ENCODE measurements at regions not wholly inside any gene's neighbourhood (a gene's known extent, or its start where the extent isn't known, plus 50 kb on each side); places are given as distances from the start of the nearest gene placed in this dataset.
"Not testable (repeated sequence)": the region's sequence is repeated elsewhere in the genome, so short reads cannot be mapped to it uniquely, and the experiment has no call there.

- ATAC-seq = no peak
- Mint-ChIP-seq H3K27me3 (no peaks in the 10 kb centered on the region), H3K36me3 (peaks cover 5% of the 10 kb centered on the region)
These were observed 355.6 kb upstream of the IZUMO3 start for GRCh38 chr9:24901319-24901718.

DNA sequence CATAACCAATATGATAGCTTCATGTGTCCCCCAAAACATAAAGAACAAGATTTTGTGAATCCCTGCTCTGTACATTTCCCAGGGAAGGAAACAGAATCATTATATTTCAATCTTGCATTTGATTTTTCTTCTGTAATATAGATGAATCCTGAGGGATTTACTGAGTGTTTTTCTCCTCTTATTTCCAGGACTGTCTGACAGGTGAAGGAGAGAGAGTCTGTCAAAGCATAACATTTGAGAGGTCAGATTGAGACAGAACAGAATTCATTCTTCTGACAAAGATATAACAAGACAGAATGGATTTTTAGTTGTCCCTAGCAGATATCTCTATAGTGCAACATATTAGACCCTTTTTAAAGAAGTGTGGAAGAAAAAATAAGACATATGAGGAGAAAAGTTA is 354.5 kb upstream of the IZUMO3 start:
- DNase-seq (ENCODE audit: low spot score) = no peak
- no peak for ATAC-seq
- no peak overlapping the region for H3K4me3 Mint-ChIP-seq
- no peaks in the 10 kb centered on the region for H3K27me3 Mint-ChIP-seq
- H3K36me3 Mint-ChIP-seq = peaks cover 5% of the 10 kb centered on the region
- no peaks in the 10 kb centered on the region for H3K4me1 Mint-ChIP-seq (ENCODE audit: low read depth in 2 of 2)
- H3K9me3 Mint-ChIP-seq = peaks cover 28% of the 10 kb centered on the region
- H3K27ac Mint-ChIP-seq = no peak overlapping the region

More at GRCh38 chr9:24901319-24901718, 355.6 kb upstream of the IZUMO3 start:
- Mint-ChIP-seq H3K9me3 (peaks cover 26% of the 10 kb centered on the region), H3K27ac (no peak overlapping the region), H3K4me1 (ENCODE audit: low read depth in 2 of 2) (no peaks in the 10 kb centered on the region), H3K4me3 (no peak overlapping the region)
- no peak for DNase-seq (ENCODE audit: low spot score)

DNA sequence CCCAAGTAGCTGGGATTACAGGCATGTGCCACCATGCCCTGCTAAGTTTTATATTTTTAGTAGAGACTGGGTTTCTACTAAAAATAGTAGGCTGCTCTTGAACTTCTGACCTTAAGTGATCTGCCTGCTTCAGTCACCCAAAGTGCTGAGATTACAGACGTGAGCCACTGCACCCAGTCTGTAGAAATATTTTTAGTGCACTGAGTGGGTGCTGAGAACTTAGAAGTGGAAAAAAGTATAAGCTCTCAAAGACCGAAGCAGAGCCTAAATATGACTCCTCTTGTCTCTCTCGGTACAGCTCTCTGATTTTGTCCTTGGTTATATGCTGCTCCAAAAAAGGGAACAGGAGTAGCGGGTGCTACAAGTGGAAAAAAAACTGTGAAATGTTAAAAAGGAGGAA is 353.8 kb upstream of the IZUMO3 start:
- Mint-ChIP-seq H3K4me1 (ENCODE audit: low read depth in 2 of 2) (no peaks in the 10 kb centered on the region), H3K9me3 (peaks cover 28% of the 10 kb centered on the region), H3K36me3 (peaks cover 5% of the 10 kb centered on the region), H3K27me3 (no peaks in the 10 kb centered on the region), H3K27ac (no peak overlapping the region), H3K4me3 (no peak overlapping the region)
- DNase-seq (ENCODE audit: low spot score) (no peak), ATAC-seq (no peak)

DNA sequence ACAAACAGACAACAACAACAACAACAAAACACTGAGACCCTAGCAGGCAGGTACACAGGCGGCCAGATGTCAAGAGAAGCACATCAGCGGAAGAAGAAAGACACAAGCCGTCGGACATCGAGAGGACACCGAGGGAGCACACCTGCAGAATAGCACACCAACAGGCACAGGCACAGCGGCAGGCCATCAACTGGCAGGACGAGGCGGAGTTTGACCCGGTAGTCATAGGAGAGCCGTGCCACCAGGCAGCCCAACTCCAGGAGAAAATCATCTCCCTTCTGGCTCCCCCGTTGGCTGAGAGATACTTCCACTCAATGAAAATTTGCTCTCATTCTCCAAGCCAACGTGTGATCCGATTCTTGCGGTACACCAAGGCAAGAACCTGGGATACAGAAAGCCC is 352.1 kb upstream of the IZUMO3 start:
- H3K4me3 Mint-ChIP-seq = no peak overlapping the region
- peaks cover 7% of the 10 kb centered on the region for H3K36me3 Mint-ChIP-seq
- H3K9me3 Mint-ChIP-seq = peaks cover 29% of the 10 kb centered on the region
- no peaks in the 10 kb centered on the region for H3K27me3 Mint-ChIP-seq
- ATAC-seq (no peak), DNase-seq (ENCODE audit: low spot score) (no peak)
- H3K27ac Mint-ChIP-seq = no peak overlapping the region
- no peaks in the 10 kb centered on the region for H3K4me1 Mint-ChIP-seq (ENCODE audit: low read depth in 2 of 2)

- Mint-ChIP-seq H3K9me3 (peaks cover 18% of the 10 kb centered on the region), H3K27me3 (no peaks in the 10 kb centered on the region), H3K27ac (no peak overlapping the region), H3K36me3 (peaks cover 10% of the 10 kb centered on the region), H3K4me1 (ENCODE audit: low read depth in 2 of 2) (no peaks in the 10 kb centered on the region), H3K4me3 (no peak overlapping the region)
- no peak for DNase-seq (ENCODE audit: low spot score)
- ATAC-seq = no peak
These were observed 335.7 kb upstream of the IZUMO3 start for GRCh38 chr9:24881361-24881760.

- Mint-ChIP-seq H3K27ac (no peak overlapping the region), H3K4me3 (no peak overlapping the region), H3K27me3 (no peaks in the 10 kb centered on the region), H3K36me3 (peaks cover 10% of the 10 kb centered on the region), H3K9me3 (peaks cover 15% of the 10 kb centered on the region), H3K4me1 (ENCODE audit: low read depth in 2 of 2) (no peaks in the 10 kb centered on the region)
- DNase-seq (ENCODE audit: low spot score) = no peak
- no peak for ATAC-seq
These were observed 333.9 kb upstream of the IZUMO3 start for GRCh38 chr9:24879591-24879990.

- Mint-ChIP-seq H3K36me3 (peaks cover 15% of the 10 kb centered on the region), H3K9me3 (peaks cover 19% of the 10 kb centered on the region)
- H3K4me1 Mint-ChIP-seq (ENCODE audit: low read depth in 2 of 2); H3K27me3 Mint-ChIP-seq; DNase-seq (ENCODE audit: low spot score); H3K4me3 Mint-ChIP-seq; ATAC-seq; H3K27ac Mint-ChIP-seq: not testable (repeated sequence)
These were observed 310.9 kb upstream of the IZUMO3 start for GRCh38 chr9:24856601-24857000.

- no peak for DNase-seq (ENCODE audit: low spot score)
- no peak overlapping the region for H3K4me3 Mint-ChIP-seq
- no peaks in the 10 kb centered on the region for H3K27me3 Mint-ChIP-seq
- ATAC-seq = no peak
- peaks cover 11% of the 10 kb centered on the region for H3K9me3 Mint-ChIP-seq
- peaks cover 8% of the 10 kb centered on the region for H3K36me3 Mint-ChIP-seq
- no peaks in the 10 kb centered on the region for H3K4me1 Mint-ChIP-seq (ENCODE audit: low read depth in 2 of 2)
- H3K27ac Mint-ChIP-seq = no peak overlapping the region
These were observed 300.7 kb upstream of the IZUMO3 start for GRCh38 chr9:24846248-24846912.

GRCh38 chr9:24844217-24844616 is 298.5 kb upstream of the IZUMO3 start:
- H3K36me3 Mint-ChIP-seq = peaks cover 8% of the 10 kb centered on the region
- ATAC-seq (no peak), DNase-seq (ENCODE audit: low spot score) (no peak)
- H3K4me3 Mint-ChIP-seq = no peak overlapping the region
- no peak overlapping the region for H3K27ac Mint-ChIP-seq
- H3K4me1 Mint-ChIP-seq (ENCODE audit: low read depth in 2 of 2) = no peaks in the 10 kb centered on the region
- H3K27me3 Mint-ChIP-seq = no peaks in the 10 kb centered on the region
- peaks cover 14% of the 10 kb centered on the region for H3K9me3 Mint-ChIP-seq

GRCh38 chr9:24841993-24842392 is 296.3 kb upstream of the IZUMO3 start:
- ATAC-seq (no peak), DNase-seq (ENCODE audit: low spot score) (no peak)
- H3K9me3 Mint-ChIP-seq = peaks cover 9% of the 10 kb centered on the region
- H3K27ac Mint-ChIP-seq = no peak overlapping the region
- no peaks in the 10 kb centered on the region for H3K4me1 Mint-ChIP-seq (ENCODE audit: low read depth in 2 of 2)
- no peaks in the 10 kb centered on the region for H3K27me3 Mint-ChIP-seq
- H3K4me3 Mint-ChIP-seq = no peak overlapping the region
- H3K36me3 Mint-ChIP-seq = peaks cover 8% of the 10 kb centered on the region

- no peaks in the 10 kb centered on the region for H3K27me3 Mint-ChIP-seq
- no peaks in the 10 kb centered on the region for H3K4me1 Mint-ChIP-seq (ENCODE audit: low read depth in 2 of 2)
These were observed 286.6 kb upstream of the IZUMO3 start for GRCh38 chr9:24832307-24832706.

DNA sequence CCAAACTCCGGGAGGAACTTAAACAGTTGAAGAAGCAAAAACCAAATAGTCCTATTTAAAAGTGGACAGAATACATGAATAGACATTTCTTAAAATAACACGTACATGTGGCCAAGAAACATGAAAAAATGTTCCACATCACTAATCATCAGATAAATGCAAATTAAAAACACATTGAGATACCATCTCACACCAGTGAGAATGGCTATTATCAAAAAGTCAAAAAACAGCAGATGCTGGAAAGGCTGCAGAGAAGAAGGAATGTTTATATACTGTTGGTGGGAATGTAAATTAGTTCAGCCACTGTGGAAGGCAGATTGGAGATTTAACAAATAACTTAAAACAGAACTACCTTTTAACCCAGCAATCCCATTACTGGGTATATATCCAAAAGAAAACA is 283.0 kb upstream of the IZUMO3 start:
- H3K27ac Mint-ChIP-seq = no peak overlapping the region
- no peaks in the 10 kb centered on the region for H3K4me1 Mint-ChIP-seq (ENCODE audit: low read depth in 2 of 2)
- no peaks in the 10 kb centered on the region for H3K27me3 Mint-ChIP-seq
- no peak overlapping the region for H3K4me3 Mint-ChIP-seq
- peaks cover 29% of the 10 kb centered on the region for H3K9me3 Mint-ChIP-seq
- peaks cover 16% of the 10 kb centered on the region for H3K36me3 Mint-ChIP-seq
- DNase-seq (ENCODE audit: low spot score) (no peak), ATAC-seq (no peak)

More at GRCh38 chr9:24832307-24832706, 286.6 kb upstream of the IZUMO3 start:
- Mint-ChIP-seq H3K36me3 (no peaks in the 10 kb centered on the region), H3K27ac (no peak overlapping the region), H3K9me3 (peaks cover 18% of the 10 kb centered on the region), H3K4me3 (no peak overlapping the region)
- DNase-seq (ENCODE audit: low spot score) = no peak
- ATAC-seq = no peak

DNA sequence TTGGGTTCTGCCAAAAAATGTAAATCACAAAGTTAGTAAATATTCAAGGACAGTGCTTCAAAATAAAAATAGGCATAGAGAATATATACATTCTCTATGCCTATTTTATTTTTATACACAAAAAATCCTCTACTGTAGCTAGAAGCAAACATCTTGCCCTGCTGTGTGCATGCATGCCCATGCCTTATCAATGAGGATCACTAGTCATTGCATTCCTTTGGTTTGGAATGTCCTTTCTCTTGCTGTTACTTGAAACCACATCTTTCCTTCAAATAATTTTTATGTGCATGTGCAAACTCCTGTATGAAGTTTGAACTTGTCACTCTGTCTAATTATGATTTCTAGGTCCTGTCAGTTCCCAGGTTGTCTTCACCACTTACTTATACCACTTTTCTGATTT is 278.9 kb upstream of the IZUMO3 start:
- Mint-ChIP-seq H3K4me1 (ENCODE audit: low read depth in 2 of 2) (no peaks in the 10 kb centered on the region), H3K27me3 (no peaks in the 10 kb centered on the region), H3K27ac (no peak overlapping the region), H3K4me3 (no peak overlapping the region), H3K36me3 (peaks cover 22% of the 10 kb centered on the region), H3K9me3 (peaks cover 37% of the 10 kb centered on the region)
- DNase-seq (ENCODE audit: low spot score) (no peak), ATAC-seq (no peak)

DNA sequence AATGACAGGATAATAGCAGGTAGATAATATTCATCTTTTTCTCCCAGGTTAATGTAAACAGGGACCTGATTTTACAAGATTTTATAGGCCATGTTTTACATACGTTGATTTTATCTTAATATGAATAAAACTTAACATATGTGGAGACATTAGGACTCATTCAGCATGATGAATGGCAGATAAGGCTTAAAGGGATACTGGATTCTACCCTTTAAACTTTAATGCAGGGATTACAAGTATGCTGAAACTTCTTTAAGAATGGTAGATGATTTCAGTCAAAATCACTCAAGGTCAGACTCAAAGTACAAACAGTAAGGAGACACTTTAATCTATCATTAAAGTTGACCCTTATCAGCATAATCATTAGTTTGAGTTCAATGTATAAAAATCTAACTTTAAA is 274.5 kb upstream of the IZUMO3 start:
- Mint-ChIP-seq H3K4me1 (ENCODE audit: low read depth in 2 of 2) (no peaks in the 10 kb centered on the region), H3K9me3 (peaks cover 19% of the 10 kb centered on the region), H3K27me3 (no peaks in the 10 kb centered on the region), H3K36me3 (peaks cover 14% of the 10 kb centered on the region), H3K4me3 (no peak overlapping the region), H3K27ac (no peak overlapping the region)
- ATAC-seq (no peak), DNase-seq (ENCODE audit: low spot score) (no peak)

DNA sequence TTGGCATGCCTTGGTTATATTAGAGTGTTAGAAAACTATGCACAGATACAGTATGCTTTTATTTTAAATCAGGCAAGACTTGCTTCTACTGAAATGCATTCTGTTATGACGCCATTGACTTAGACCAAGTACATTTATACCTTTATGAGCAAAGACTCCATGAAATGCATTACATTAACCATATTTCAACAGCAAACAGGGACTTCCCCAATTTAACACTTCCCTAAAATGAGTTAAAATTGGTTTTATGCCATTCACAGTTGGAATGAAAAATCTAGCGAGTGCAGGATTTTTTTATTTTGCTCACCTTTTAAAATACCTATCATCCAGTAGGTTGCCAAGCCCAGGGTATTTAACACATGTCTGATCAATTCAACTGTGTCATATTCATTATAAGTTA is 272.1 kb upstream of the IZUMO3 start:
- no peak overlapping the region for H3K4me3 Mint-ChIP-seq
- DNase-seq (ENCODE audit: low spot score) (no peak), ATAC-seq (no peak)
- H3K27ac Mint-ChIP-seq = no peak overlapping the region
- H3K4me1 Mint-ChIP-seq (ENCODE audit: low read depth in 2 of 2) = no peaks in the 10 kb centered on the region
- no peaks in the 10 kb centered on the region for H3K27me3 Mint-ChIP-seq
- peaks cover 18% of the 10 kb centered on the region for H3K9me3 Mint-ChIP-seq
- peaks cover 10% of the 10 kb centered on the region for H3K36me3 Mint-ChIP-seq
